ENCODE measurements at regions not wholly inside any gene's neighbourhood (a gene's known extent, or its start where the extent isn't known, plus 50 kb on each side); places are given as distances from the start of the nearest gene placed in this dataset.

DNA sequence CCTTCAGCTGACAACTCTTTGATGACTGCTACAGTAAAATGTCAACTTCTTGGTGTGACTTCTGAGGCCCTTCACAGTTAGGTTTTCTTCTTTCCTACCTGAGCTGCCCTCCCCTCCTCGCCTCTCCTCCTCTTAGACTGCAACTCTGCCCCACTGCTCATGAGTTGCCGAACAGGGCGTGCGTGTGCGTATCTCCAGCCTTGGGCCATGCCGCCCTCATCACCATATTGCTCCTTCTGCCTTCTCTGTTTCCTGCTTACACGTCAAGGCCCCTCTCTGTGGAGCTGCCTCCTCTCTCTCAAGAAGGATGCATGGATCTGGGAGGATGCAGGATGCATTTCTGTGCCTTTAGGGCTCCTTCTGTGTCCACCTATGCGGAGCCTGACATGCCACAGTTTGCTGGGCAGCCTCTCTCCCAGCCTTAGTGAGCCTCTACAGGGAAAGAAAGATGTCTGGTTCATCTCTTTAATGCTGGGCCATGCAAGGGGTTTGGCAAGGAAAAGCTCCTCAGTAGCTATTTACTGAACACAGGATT is 205.9 kb downstream of the RPLP1 start:
- DNase-seq, result no peak

DNA sequence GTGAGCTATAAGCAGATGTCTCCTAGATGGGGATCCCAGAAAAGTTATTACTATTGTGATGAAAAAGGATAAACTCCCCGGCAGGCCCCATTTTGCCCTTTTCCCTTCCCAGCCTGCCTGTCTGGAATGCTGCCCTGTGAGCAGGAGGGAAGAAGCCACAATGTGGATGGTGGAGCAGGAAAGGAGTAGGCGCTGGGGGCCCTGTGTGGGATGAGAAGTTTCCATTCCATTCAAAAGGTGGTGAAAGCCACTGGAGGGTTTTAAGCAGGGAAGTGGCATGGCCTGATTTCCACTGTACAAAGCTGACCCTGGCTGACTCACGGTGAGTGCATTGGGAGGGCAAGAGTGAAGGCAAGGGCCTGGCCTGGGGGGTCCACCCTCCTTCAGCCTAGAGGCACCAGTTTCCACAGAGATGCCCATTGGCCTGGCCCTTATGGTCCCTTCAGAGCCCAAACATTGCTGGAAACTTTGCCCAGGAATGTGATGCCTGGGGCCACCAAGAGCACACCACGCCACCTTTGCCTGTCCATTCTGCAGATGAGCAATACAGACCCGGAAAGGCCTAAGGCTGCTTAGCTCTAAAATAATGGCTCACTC is 206.9 kb downstream of the RPLP1 start:
- no peak for DNase-seq

DNA sequence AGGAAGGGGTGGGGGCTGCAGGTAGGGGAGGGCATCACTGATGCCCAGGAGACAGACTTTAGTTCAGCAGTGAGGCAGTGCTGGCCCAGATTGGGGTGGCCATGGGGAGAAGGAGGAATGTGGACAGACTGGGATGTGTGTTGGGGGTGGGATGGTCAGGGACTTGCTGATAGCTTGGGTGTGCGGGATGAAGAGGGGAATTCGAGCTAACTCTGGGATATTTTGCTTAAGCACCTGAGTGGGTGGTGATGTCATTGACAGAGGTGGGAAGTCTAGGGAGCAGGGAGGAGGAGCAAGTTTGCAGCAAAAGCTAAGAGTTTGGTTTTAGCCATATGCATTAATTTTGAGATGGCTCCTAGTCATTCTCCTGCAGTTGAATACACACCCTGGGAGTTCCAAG is 207.5 kb downstream of the RPLP1 start:
- no peak for DNase-seq

DNA sequence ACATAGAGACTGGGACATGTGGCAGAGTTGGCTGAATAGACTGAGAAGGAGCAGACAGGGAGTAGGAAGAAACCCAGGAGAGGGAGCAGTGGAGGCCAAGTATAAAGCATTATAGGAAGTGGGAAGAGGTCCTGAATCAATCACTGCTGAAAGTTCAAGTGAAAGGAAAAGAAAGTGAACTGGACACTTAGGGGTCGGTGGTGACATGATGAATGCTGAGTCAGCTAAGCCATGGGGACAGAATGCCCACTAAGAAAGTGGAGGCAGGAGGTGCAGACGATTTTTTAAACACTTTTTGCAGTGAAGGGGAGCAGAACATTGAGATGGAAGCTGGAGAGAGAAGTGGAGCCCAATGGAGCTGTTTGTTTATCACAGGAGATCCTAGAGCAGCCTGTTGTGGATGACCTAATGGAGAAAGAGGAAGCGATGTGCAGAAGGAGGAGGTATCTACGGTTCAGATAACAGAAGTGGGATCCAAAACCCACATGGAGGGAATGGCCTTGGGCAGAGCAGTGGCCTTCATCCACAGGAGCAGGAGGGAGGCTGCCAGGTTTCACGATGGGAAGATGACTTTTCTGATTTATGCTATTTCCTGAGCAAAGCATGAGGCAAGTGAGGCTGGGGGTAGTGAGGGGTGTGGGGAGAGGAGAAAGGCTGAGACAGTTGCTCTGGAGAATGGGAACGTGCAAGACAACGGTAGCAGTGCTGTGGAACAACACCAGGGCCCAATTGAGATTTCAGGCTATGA is 208.2 kb downstream of the RPLP1 start:
- DNase-seq, result no peak

DNA sequence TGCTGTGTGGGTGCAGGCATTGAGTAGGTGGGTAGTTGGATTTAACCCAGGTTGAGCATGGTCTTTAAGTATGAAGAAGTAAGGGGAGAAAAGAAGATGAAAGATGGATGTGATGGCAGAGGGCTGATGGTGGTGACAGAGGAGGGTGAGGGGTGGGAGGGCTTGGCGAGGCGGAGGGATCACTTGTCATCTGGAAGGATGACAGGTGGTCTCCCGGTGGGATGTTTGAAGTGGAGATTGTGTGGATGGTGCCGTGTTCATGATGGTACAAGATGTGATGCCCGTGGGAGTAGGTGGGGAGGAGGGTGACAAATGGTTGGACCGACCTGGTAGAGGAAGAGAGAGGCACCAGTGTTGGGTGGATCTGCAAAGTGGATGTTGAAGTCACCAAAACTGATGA is 208.8 kb downstream of the RPLP1 start:
- no peak for DNase-seq

DNA sequence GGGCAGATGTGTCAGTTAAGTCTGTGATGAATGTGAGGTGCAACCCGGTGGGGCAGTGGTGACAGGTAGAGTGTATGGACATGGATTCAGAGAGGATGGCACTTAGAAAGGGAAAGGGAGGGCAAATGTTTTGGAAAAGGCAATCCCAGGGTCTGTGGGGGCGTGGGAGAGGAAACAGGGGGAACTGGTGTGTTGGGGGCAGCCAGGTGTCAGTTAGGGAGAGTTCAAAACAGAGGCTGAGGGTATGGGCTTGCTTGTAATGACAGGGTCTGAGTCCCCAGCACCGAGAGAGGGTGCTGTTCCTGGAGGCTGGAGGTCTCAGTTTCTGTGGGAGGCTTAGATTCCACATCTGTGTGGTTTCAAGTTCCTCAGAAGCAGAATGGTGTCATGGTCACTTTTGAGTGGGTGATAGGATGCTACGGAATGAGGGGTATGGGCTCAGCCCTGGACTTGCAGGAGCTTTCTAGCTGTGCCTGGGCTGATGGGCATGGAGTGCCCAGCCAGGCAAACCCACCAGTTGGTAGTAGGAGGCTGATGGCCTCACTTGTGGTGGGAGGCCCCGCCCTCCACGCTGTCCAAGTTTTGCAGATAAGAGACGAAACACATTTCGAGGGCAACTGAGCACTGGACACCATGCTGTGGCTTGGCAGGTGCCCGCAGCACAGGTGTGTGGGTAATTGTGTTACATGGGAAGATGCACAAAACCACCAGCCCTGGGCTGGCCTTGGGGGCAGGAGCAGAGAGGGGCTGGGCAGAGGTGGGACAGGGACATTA is 209.4 kb downstream of the RPLP1 start:
- DNase-seq, result no peak

DNA sequence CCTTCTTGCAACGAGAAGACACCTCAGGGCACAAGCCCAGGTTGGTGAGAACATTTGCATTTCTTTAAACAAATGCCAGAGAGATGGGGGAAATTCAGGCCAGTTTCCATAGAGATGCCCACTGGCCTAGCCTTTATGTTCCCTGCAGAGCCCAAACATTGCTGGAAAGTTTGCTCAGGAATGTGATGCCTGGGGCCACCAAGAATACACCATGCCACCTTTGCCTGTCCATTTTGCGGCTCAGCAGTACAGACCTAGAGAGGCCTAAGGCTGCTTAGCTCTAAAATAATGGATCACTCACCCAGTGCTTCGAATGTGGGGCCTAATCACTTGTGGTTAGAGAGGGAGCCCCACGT is 210.0 kb downstream of the RPLP1 start:
- no peak for DNase-seq

DNA sequence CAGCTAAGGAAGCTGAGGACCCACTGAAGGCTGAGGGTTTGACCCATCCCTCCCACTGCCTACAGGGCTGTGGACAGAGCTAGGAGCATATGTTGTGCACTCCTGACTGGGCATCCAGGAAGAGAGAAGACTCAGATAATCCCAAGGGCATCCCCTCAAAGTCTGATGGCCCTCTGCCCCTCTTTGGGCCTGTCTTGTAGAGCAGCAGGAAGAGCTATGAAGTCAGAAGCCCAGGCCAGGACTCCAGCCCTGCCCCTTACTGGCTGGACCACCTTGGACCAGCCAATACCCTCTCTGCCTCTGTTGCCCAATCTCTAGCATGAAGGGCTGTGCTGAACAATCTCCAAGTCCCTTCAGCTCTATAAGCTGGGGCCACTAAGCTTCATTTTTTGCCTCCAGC is 210.8 kb downstream of the RPLP1 start:
- DNase-seq, result no peak

DNA sequence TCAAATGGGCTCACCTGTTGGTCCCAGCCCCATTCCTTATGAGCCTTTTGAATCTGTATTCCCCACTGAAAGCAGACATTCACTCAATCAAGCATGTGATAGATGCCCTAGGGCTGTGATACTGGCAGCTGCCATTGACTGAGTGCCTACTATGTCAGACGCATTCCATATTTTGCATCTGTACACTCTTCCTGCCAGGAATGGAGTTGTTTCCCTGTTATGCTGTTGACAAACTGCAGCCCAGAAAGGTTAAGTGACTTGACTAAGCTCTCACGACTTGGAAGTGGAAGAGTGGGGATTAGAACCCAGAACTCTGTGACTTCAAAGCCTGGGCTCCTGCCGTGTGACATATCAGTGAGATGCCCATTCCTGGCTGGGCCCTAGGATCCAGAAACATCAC is 211.4 kb downstream of the RPLP1 start:
- DNase-seq, result no peak

DNA sequence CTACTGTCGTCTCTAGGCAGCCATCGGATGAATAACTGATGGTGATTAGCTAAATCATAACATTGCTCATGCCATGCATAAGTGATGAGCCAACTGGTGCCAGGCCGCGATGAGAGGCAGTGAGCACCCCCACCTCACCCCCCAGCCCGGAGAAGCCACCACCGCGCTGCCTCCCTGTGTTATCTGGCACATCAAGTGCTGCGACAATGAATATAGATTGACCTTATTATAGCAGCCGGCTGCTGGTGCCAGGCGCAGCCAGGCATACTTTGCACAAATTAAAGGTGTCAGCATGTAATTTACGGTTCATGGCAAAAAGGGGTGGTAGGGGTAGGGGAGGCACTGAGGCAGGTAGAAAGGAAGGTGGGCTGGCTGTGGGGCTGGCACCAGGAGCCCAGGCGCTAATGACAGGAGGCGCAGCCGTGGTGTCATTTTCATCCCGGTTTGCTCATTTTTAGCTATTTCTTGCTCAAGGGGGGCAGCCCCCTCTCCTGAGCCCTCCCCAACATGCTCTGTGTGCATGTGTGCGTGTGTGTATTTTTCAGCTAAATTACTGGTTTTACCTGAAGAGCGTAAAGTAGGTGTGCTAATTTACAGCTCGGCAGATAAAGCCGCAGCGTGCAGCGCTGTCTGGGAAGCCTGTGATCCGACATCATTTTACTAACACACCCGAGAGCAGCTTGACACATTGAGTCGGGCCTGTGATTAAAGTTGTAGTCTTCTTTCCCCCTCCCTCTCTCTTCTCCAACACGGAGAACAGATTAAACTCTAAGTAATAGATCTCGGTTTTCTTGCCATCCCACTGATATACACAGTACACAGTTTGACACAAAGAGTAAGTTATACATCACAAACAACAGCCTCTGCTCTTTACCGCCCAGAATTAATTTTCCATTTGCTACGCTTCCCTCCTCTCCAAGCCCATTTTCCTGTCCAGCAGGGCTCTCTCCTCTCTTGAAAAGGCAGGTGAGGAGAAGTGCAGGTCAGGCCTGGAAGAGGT is 212.3 kb downstream of the RPLP1 start:
- no peak for DNase-seq

DNA sequence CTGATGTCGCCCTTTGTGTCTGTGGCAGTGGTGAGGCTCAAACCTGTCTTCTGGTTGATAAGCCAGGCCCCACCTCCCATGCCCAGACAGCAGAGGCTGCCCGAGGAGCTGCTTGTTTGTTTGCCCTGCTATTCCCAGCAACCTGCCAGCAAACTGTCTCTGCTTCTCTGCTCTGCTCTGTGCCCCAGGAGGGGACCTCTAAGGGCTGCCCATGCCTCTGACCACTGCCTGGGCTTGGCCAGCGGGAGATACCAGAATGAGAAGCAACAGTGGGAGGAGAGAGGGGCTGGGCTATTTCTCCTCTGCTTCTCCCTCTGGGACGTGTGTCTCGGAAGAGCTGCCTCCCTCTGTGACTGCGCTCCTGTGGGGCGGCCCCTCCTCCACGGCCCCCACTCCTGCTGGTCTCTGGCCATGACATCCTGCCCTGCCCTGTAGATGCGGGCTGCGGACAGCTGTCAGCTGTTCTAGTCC is 213.1 kb downstream of the RPLP1 start:
- peak; percentile 22 to 52 (median 27) for DNase-seq

DNA sequence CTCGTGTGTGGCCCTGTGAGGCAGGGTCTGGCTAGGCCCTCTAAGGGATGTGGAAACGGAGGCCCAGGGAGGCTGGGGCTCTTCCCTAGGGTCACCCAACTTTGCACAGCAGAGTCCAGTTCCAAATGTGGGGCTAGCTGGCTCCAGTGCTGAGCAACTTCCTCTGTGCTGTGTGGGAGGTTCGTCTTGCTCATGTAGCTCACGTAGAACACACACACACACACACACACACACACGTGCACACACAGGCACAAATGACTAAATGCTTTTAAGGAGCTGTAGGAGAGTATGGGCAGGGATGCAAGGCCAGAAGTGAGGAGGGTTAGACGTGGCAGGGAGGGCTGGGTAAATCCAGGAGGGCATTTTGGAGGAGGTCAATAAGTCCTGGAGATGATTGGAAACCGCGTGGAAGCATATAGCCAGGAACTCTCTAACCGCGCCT is 213.8 kb downstream of the RPLP1 start:
- peak in 2 of 3 donors; percentile 16 to 60 for DNase-seq

DNA sequence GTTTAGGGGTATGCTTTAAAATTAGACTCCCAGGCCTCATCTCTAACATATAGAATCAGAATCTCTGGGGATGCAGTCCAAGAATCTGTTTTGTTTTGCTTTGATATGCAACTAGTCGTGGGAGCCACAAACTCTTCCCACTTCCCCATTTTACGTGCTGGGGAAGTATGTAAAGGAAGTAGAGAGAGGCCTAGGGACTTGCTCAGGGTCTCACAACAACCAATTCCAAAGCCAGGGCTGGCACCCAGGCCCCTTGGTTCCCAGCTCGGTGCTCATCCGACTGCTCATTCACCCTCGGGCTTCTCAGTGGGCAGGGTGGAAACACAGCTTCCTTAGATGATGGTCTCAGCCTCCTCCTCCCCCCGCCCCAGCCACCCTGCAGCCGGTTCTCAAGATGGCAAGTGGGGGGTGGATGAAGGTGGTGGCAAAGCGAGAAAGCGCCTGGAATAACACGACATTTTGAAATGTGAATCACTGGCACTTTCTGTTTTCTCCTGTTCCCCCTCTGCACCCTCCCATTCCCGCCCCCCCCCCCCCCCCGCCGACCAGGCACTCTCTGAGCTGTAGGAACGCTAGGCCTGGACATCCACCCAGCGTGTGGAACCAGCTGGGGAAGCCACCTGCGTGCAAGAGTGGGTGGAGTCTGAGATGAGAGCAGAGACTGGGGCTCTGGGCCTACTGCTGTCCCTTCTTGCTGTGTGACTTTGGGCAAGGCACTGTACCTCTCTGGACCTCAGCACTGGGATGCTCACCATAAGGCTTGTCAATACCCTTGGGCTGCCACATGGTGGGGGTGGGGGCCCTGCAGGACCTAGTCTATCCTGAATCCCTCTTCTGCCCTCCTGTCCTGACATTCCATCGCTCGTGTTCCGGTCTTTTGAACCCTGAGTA is 214.5 kb downstream of the RPLP1 start:
- peak in 1 of 3 donors; percentile 45 for DNase-seq

DNA sequence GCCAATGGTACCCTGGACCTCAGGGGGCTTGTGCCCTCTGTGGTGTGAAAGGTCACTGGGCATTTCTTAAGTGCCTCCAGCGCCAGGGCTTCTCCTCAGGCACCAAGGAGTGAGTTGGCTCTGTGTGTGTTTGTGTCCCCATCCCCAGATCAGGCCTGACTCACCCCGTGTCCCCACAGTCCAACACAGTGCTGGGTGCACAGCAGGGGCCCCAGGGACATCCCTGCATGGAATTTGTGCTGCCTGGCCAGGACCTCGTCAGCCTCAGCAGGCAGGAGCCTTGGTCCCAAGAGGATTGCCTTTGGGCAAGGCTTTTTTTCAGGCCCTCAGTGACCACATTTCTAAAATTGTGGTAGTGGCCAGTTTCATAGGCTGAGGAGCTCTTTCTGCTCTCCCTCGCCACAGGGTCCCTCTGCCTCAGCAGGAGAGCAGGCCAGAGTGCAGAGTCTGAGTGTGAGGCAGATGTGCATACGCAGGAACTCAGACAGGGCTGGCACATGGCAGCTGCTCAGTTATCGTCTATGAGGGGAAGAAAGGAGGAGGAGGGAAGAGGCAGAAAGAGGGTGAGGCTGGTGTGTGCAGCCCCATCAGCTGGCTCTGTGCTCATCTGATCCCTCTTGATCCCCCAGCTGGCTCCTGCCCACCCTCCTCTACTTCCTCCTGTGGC is 215.6 kb downstream of the RPLP1 start:
- peak in 1 of 3 donors; percentile 26 for DNase-seq

DNA sequence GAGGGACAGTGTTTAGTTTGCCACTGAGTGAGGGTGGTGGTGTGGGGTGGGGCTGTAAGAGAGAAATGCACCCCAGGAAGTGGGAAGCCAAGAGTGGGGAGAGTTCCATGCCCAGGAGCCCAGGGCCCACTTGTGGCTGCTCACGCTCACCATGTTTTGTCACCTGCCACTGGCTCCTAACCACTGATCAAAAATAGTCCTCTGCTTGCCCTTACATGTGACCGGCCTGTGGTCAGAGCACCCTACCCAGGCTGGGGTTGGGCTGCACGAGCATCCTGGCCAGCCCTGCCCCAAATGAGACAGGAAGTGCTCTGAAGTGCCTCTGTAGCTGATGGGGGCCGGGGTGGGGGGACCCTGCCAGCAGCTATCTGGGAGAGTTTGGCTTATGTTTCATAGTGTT is 216.3 kb downstream of the RPLP1 start:
- no peak for DNase-seq

DNA sequence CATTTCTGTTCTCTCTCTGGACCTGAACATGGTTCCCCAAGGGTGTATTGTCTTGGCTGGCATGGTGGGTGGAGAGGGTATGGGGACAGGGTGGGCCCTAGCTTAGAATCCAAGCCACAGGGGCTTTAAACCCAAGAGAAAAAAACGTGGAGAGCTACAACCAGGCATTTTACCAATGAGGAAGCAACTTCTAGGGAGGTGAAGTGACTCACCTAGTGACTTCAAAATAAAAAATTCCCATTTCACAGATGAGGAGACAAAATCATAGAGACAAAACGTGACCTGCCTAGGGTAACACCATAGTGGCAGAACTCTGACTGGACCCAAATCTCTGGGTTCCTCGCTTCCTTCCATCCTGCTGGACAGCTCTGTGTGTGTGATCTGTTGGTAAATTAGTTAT is 216.8 kb downstream of the RPLP1 start:
- DNase-seq, result no peak

DNA sequence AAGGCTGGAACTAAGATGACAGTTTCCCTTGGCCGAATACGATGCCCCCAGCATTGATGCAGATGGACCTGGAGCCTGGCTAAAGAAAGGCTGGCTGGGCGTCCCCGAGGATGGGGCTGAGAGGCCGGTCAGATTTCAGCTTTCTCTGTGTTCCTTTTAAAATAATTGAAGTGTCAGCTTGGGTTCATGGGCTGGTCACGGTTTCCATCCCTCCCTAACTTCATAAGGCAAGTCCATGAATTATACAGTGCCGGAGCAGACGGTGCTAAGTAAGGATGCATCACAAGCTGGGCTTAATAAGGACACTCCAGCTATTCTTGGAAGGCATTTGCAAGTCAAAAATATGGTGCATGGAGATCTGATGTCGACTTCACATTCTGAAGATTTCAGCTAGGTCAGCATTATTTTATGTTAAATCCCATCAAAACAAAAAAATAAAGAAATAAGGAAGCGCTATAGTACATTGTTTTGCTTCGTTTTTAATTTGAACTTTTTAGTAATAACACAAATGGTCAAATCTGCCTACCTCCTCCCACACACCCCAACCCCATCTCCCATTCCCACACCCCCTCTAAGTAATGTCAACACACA is 220.8 kb downstream of the RPLP1 start:
- no peak for DNase-seq

DNA sequence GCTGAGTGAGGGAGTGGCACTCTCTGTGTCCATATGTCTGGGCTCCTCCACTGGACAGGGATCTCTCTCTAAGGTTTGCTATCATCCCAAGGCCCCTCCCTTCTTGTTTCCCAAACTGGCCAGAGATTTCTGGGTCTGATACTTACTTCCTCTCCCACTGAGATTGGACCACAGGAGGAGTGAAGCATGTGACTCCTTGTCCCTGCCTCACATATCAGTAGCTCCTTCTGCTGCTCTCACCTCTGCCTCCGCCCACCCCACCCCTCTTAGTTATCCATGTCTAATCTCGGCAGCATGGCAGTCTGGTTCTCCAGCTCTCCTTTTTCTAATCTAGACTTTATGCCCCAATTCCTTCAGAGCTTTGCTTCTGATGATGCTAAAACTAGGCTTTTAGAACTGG is 223.1 kb downstream of the RPLP1 start:
- DNase-seq, result no peak

DNA sequence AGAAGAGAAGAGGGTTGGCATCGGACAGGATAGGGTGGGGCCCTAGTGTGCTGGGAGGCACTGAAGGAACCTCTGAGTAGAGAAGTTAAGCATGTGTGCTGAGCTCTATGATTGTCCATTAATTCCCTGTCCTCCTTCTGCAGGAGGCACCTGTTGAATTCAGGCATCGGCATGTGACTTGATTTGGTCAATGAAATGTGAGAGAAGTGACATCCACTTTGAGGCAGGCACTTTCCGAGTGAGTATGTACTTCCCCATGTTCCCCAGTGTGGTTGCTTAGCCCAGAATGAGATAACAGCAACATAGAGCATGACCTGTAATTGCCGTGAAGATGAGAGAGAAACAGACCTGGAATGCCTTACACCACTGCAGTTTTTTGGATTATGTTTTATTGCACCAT is 224.8 kb downstream of the RPLP1 start:
- DNase-seq, result no peak
